H9 (cell line): ENCODE measurements at regions not wholly inside any gene's neighbourhood (a gene's known extent, or its start where the extent isn't known, plus 50 kb on each side); places are given as distances from the start of the nearest gene placed in this dataset.

Experiments
- DNase-seq: peaks from one replicate; pipeline ENCODE4 v3.0.0-alpha.2; 2017
- H2AFZ ChIP-seq: one replicate; pipeline ENCODE4 v1.6.1; 2013; ENCODE audit warnings: mild to moderate bottlenecking, low read length, control low read depth, moderate library complexity
- H2AK5ac ChIP-seq: 2 replicates; pipeline ENCODE4 v1.6.1; 2013; ENCODE audit warnings: low read length, control low read depth, mixed read lengths; ENCODE audit not compliant: insufficient read length
- H2BK120ac ChIP-seq: one replicate; pipeline ENCODE4 v1.6.1; 2013; ENCODE audit warnings: low read depth, mild to moderate bottlenecking, low read length, control low read depth, inconsistent platforms; ENCODE audit not compliant: poor library complexity, severe bottlenecking
- H2BK12ac ChIP-seq: 2 replicates; pipeline ENCODE4 v1.6.1; 2013; ENCODE audit warnings: low read length, control low read depth, mixed read lengths, low read depth; ENCODE audit not compliant: insufficient read length
- H2BK15ac ChIP-seq: 2 replicates; pipeline ENCODE4 v1.6.1; 2013; ENCODE audit warnings: low read depth, low read length, control low read depth
- H2BK20ac ChIP-seq: one replicate; pipeline ENCODE4 v1.6.1; 2013; ENCODE audit warnings: low read depth, mild to moderate bottlenecking, low read length, control low read depth, inconsistent platforms; ENCODE audit not compliant: poor library complexity, severe bottlenecking
- H2BK5ac ChIP-seq: 2 replicates; pipeline ENCODE4 v1.6.1; 2013; ENCODE audit warnings: low read length, control low read depth, mixed read lengths; ENCODE audit not compliant: insufficient read length
- H3K14ac ChIP-seq: 2 replicates; pipeline ENCODE4 v1.6.1; 2013; ENCODE audit warnings: low read length, control low read depth; ENCODE audit not compliant: insufficient read depth
- H3K18ac ChIP-seq: 2 replicates; pipeline ENCODE4 v1.6.1; 2013; ENCODE audit warnings: low read depth, mild to moderate bottlenecking, mixed read lengths, low read length, control low read depth; ENCODE audit not compliant: insufficient read length
- H3K23ac ChIP-seq: 2 replicates; pipeline ENCODE4 v1.6.1; 2013; ENCODE audit warnings: low read length, control low read depth, mixed read lengths, low read depth; ENCODE audit not compliant: insufficient read length
- H3K23me2 ChIP-seq: 2 replicates; pipeline ENCODE4 v1.6.1; 2013; ENCODE audit warnings: low read depth, mild to moderate bottlenecking, mixed read lengths, low read length, control low read depth; ENCODE audit not compliant: insufficient read length, poor library complexity, severe bottlenecking
- H3K27ac ChIP-seq: 2 replicates; pipeline ENCODE4 v1.5.1; 2013; ENCODE audit warnings: low read length, control low read depth, mixed read lengths, low read depth; ENCODE audit not compliant: insufficient read length
- H3K27me3 ChIP-seq: 2 replicates; pipeline ENCODE4 v1.6.1; 2013; ENCODE audit warnings: low read length, control low read depth, inconsistent platforms; ENCODE audit not compliant: insufficient read depth
- H3K4ac ChIP-seq: 2 replicates; pipeline ENCODE4 v1.6.1; 2013; ENCODE audit warnings: low read depth, mild to moderate bottlenecking, control low read depth, inconsistent platforms, low read length, moderate library complexity
- H3K4me1 ChIP-seq: 2 replicates; pipeline ENCODE4 v1.6.1; 2013; ENCODE audit warnings: low read length, control low read depth, inconsistent platforms; ENCODE audit not compliant: insufficient read depth
- H3K4me2 ChIP-seq: 2 replicates; pipeline ENCODE4 v1.6.1; 2013; ENCODE audit warnings: low read length, control low read depth, mixed read lengths; ENCODE audit not compliant: insufficient read length, insufficient read depth
- H3K56ac ChIP-seq: 2 replicates; pipeline ENCODE4 v1.6.1; 2013; ENCODE audit warnings: low read depth, mild to moderate bottlenecking, mixed read lengths, low read length, control low read depth; ENCODE audit not compliant: insufficient read length
- H3K79me1 ChIP-seq: 2 replicates; pipeline ENCODE4 v1.6.1; 2013; ENCODE audit warnings: low read depth, mild to moderate bottlenecking, moderate library complexity, low read length, control low read depth, inconsistent platforms; ENCODE audit not compliant: insufficient read depth, poor library complexity, severe bottlenecking
- H3K79me2 ChIP-seq: 2 replicates; pipeline ENCODE4 v1.6.1; 2013; ENCODE audit warnings: low read length, control low read depth, inconsistent platforms; ENCODE audit not compliant: insufficient read depth
- H3K9ac ChIP-seq: 2 replicates; pipeline ENCODE4 v1.6.1; 2013; ENCODE audit warnings: low read length, control low read depth, mixed read lengths; ENCODE audit not compliant: insufficient read length; ENCODE audit errors: extremely low read depth
- H3K9me3 ChIP-seq: one replicate; pipeline ENCODE4 v1.6.1; 2013; ENCODE audit warnings: low read depth, low read length, inconsistent platforms; ENCODE audit not compliant: control insufficient read depth
- H3T11ph ChIP-seq: one replicate; pipeline ENCODE4 v1.6.1; 2013; ENCODE audit warnings: mild to moderate bottlenecking, low read length, control low read depth, inconsistent platforms
- H4K20me1 ChIP-seq: one replicate; pipeline ENCODE4 v1.6.1; 2013; ENCODE audit not compliant: control insufficient read depth, insufficient read length, insufficient read depth
- H4K5ac ChIP-seq: 2 replicates; pipeline ENCODE4 v1.6.1; 2013; ENCODE audit warnings: low read depth, mild to moderate bottlenecking, mixed read lengths, low read length, control low read depth; ENCODE audit not compliant: insufficient read length
- H4K8ac ChIP-seq: replicated peaks from 2 replicates; pipeline ENCODE4 v1.6.1; 2013; ENCODE audit warnings: low read length, control low read depth, mixed read lengths, low read depth; ENCODE audit not compliant: insufficient read length
- H4K91ac ChIP-seq: 2 replicates; pipeline ENCODE4 v1.6.1; 2013; ENCODE audit warnings: low read depth, mild to moderate bottlenecking, moderate library complexity, mixed read lengths, low read length, control low read depth; ENCODE audit not compliant: insufficient read length
- H3K27ac Mint-ChIP-seq, 3 experiments: 2 replicates in 2 of 3; 3 replicates in 1 of 3; pipeline ENCODE4 v1.8.0; 2020 to 2021; ENCODE audit warnings: mixed read lengths in 3 of 3, mild to moderate bottlenecking in 1 of 3, moderate library complexity in 1 of 3
- H3K27me3 Mint-ChIP-seq: 2 replicates; pipeline ENCODE4 v1.8.0; 2021; ENCODE audit warnings: low read depth, mild to moderate bottlenecking, moderate library complexity, mixed read lengths
- H3K36me3 Mint-ChIP-seq, 3 experiments: 2 replicates in 2 of 3; 3 replicates in 1 of 3; pipeline ENCODE4 v1.8.0; 2020 to 2021; ENCODE audit warnings: low read depth in 3 of 3, mixed read lengths in 3 of 3; ENCODE audit not compliant: insufficient read depth in 1 of 3
- H3K4me1 Mint-ChIP-seq, 2 experiments: 2 replicates each; pipeline ENCODE4 v1.8.0; 2020; ENCODE audit warnings: mixed read lengths in 2 of 2
- H3K4me3 Mint-ChIP-seq, 2 experiments: 2 replicates in 1 of 2; 3 replicates in 1 of 2; pipeline ENCODE4 v1.8.0; 2020 to 2021; ENCODE audit warnings: mild to moderate bottlenecking in 2 of 2, mixed read lengths in 2 of 2, moderate library complexity in 1 of 2
- H3K9me3 Mint-ChIP-seq, 2 experiments: 2 replicates in 1 of 2; 3 replicates in 1 of 2; pipeline ENCODE4 v1.8.0; 2020; ENCODE audit warnings: mild to moderate bottlenecking in 2 of 2, mixed read lengths in 2 of 2, moderate library complexity in 1 of 2
- WGBS: extraction: QIAGEN DNeasy Blood & Tissue Kit; methylation state at CpG from one replicate; pipeline ENCODE4 v1.1.7; 2013; ENCODE audit warnings: missing lambda C conversion rate, low lambda C conversion rate, mixed read lengths; ENCODE audit not compliant: insufficient read length; ENCODE audit errors: extremely low coverage; 5-methylcytosine and 5-hydroxymethylcytosine counted together
- TF ChIP-seq, protein P1 (sequence below): fragments of 200-600 bp; sonication (generic); conservative IDR thresholded peaks from 3 replicates; pipeline ENCODE4 v1.8.0; 2021; ENCODE audit warnings: antibody characterized with exemption, mild to moderate bottlenecking

DNA sequence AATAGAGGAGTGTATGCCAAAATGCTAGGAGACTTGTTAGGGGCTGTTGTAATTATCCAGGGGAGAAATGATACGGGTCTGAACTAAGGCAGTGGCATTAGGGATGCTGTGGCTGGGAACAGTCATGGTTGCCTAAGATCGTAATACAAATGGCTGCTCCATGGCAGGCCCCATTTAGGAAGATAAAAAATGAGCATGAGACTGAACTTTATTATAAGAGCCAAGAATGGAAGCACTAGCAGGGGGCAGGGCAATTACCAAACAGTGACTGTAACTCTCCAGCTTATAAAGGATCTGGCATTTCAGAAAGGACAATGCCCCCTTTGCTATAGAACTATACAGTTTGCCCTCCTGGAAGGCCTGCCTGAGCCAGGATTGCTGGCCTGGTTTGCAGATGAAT is 503.3 kb upstream of the CDH5 start:
- Histone ChIP-seq H4K20me1 (no peaks in the 10 kb centered on the region), H2AK5ac (no peak overlapping the region), H3K9ac (no peak overlapping the region), H3K4ac (no peak overlapping the region), H3K79me1 (no peaks in the 10 kb centered on the region), H2AFZ (no peak overlapping the region), H3K4me1 (no peaks in the 10 kb centered on the region), H3K23ac (no peak overlapping the region), H2BK20ac (no peak overlapping the region), H3K27ac (no peak overlapping the region), H4K8ac (no peak overlapping the region), H4K5ac (no peak overlapping the region), H3K9me3 (peaks cover 10% of the 10 kb centered on the region), H3K27me3 (no peaks in the 10 kb centered on the region), H3K23me2 (no peaks in the 10 kb centered on the region), H2BK15ac (no peak overlapping the region), H2BK120ac (no peak overlapping the region), H2BK5ac (no peak overlapping the region), H3K18ac (no peak overlapping the region), H3K14ac (no peak overlapping the region), H3K79me2 (no peaks in the 10 kb centered on the region), H4K91ac (no peak overlapping the region), H3K56ac (no peak overlapping the region), H3K4me2 (no peak overlapping the region), H3T11ph (no peak overlapping the region), H2BK12ac (no peak overlapping the region)
- Mint-ChIP-seq H3K27ac (no peak overlapping the region), H3K4me1 (no peaks in the 10 kb centered on the region), H3K36me3 (peaks cover 4 to 19% (median 11%) of the 10 kb centered on the region in 3 experiments; a peak in 5 of 7 replicates), H3K4me3 (no peak overlapping the region), H3K9me3 (peaks cover 14 to 20% of the 10 kb centered on the region in 2 experiments), H3K27me3 (peaks cover 3% of the 10 kb centered on the region; the same call in 1 of the 2 replicates)
- WGBS: no CpG with 5 or more reads among the region's 2 CpGs
- TF ChIP-seq, protein P1, sequence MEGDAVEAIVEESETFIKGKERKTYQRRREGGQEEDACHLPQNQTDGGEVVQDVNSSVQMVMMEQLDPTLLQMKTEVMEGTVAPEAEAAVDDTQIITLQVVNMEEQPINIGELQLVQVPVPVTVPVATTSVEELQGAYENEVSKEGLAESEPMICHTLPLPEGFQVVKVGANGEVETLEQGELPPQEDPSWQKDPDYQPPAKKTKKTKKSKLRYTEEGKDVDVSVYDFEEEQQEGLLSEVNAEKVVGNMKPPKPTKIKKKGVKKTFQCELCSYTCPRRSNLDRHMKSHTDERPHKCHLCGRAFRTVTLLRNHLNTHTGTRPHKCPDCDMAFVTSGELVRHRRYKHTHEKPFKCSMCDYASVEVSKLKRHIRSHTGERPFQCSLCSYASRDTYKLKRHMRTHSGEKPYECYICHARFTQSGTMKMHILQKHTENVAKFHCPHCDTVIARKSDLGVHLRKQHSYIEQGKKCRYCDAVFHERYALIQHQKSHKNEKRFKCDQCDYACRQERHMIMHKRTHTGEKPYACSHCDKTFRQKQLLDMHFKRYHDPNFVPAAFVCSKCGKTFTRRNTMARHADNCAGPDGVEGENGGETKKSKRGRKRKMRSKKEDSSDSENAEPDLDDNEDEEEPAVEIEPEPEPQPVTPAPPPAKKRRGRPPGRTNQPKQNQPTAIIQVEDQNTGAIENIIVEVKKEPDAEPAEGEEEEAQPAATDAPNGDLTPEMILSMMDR: no peak
- DNase-seq: no peak
